HL-60 (cell line): ENCODE measurements at regions not wholly inside any gene's neighbourhood (a gene's known extent, or its start where the extent isn't known, plus 50 kb on each side); places are given as distances from the start of the nearest gene placed in this dataset.

Experiments
- DNase-seq, 2 experiments: peaks; one replicate each; pipeline ENCODE4 v3.0.0-alpha.2; 2010 to 2020; ENCODE audit warnings: low read depth in 1 of 2, low spot score in 1 of 2
- H3K27ac ChIP-seq: fragments of 250-450 bp; sonication (Bioruptor Pico); replicated peaks from 2 replicates; pipeline ENCODE4 v1.5.1; 2020; ENCODE audit warnings: mild to moderate bottlenecking, moderate library complexity
- H3K27me3 ChIP-seq: fragments of 250-450 bp; sonication (Bioruptor Pico); 2 replicates; pipeline ENCODE4 v1.5.1; 2021; ENCODE audit warnings: mild to moderate bottlenecking, moderate library complexity; ENCODE audit not compliant: insufficient read depth, poor library complexity, severe bottlenecking
- H3K4me3 ChIP-seq: replicated peaks from 2 replicates; pipeline ENCODE4 v1.5.1; 2011; ENCODE audit warnings: mild to moderate bottlenecking, control low read depth, low read length; ENCODE audit not compliant: insufficient read depth
- GABPA ChIP-seq: IDR thresholded peaks from 2 replicates; pipeline ENCODE4 v1.6.1; 2012; ENCODE audit warnings: low read depth
- POLR2AphosphoS5 ChIP-seq: IDR thresholded peaks from 2 replicates; pipeline ENCODE4 v1.6.1; 2012; ENCODE audit warnings: low read depth
- SPI1 ChIP-seq: IDR thresholded peaks from 2 replicates; pipeline ENCODE4 v1.6.1; 2012; ENCODE audit warnings: low read depth, mild to moderate bottlenecking, borderline replicate concordance
- TF ChIP-seq, protein P1 (sequence below): IDR thresholded peaks from one replicate; pipeline ENCODE4 v1.5.1; 2011; ENCODE audit warnings: low read length, control low read depth, inconsistent platforms; ENCODE audit not compliant: insufficient read depth
- TF ChIP-seq, protein P2 (sequence below): IDR thresholded peaks from 2 replicates; pipeline ENCODE4 v1.6.1; 2012; ENCODE audit warnings: low read depth; ENCODE audit not compliant: insufficient replicate concordance

DNA sequence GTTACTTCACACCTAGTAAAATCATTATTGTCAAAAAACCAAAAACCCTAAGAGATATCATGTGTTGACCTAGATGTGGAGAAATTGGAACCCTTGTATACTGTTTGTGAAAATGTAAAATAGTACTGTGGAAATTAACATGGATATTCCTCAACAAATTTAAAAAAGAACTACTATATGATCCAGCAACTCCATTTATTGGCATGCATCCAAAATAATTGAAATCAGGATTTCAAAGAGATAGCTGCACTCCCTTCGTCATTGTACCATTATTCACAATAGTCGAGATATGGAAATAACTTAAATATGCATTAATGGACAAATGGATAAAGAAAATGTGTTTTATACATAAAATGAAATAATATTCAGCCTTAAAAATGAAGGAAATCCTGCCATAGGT lies 105.3 kb upstream of the ZC3H15 start:
- TF ChIP-seq, protein P1, sequence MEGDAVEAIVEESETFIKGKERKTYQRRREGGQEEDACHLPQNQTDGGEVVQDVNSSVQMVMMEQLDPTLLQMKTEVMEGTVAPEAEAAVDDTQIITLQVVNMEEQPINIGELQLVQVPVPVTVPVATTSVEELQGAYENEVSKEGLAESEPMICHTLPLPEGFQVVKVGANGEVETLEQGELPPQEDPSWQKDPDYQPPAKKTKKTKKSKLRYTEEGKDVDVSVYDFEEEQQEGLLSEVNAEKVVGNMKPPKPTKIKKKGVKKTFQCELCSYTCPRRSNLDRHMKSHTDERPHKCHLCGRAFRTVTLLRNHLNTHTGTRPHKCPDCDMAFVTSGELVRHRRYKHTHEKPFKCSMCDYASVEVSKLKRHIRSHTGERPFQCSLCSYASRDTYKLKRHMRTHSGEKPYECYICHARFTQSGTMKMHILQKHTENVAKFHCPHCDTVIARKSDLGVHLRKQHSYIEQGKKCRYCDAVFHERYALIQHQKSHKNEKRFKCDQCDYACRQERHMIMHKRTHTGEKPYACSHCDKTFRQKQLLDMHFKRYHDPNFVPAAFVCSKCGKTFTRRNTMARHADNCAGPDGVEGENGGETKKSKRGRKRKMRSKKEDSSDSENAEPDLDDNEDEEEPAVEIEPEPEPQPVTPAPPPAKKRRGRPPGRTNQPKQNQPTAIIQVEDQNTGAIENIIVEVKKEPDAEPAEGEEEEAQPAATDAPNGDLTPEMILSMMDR, result no peak
- TF ChIP-seq, protein P2, sequence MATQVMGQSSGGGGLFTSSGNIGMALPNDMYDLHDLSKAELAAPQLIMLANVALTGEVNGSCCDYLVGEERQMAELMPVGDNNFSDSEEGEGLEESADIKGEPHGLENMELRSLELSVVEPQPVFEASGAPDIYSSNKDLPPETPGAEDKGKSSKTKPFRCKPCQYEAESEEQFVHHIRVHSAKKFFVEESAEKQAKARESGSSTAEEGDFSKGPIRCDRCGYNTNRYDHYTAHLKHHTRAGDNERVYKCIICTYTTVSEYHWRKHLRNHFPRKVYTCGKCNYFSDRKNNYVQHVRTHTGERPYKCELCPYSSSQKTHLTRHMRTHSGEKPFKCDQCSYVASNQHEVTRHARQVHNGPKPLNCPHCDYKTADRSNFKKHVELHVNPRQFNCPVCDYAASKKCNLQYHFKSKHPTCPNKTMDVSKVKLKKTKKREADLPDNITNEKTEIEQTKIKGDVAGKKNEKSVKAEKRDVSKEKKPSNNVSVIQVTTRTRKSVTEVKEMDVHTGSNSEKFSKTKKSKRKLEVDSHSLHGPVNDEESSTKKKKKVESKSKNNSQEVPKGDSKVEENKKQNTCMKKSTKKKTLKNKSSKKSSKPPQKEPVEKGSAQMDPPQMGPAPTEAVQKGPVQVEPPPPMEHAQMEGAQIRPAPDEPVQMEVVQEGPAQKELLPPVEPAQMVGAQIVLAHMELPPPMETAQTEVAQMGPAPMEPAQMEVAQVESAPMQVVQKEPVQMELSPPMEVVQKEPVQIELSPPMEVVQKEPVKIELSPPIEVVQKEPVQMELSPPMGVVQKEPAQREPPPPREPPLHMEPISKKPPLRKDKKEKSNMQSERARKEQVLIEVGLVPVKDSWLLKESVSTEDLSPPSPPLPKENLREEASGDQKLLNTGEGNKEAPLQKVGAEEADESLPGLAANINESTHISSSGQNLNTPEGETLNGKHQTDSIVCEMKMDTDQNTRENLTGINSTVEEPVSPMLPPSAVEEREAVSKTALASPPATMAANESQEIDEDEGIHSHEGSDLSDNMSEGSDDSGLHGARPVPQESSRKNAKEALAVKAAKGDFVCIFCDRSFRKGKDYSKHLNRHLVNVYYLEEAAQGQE, result no peak
- TF ChIP-seq SPI1, result no peak
- TF ChIP-seq POLR2AphosphoS5, result no peak
- TF ChIP-seq GABPA, result no peak
- H3K4me3 ChIP-seq, result no peak overlapping the region

GRCh38 chr2:186381573-186381972 lies 104.5 kb upstream of the ZC3H15 start:
- H3K27me3 ChIP-seq, result no peaks in the 10 kb centered on the region
- TF ChIP-seq GABPA (no peak), POLR2AphosphoS5 (no peak), SPI1 (no peak)
- TF ChIP-seq, protein P1, result no peak
- TF ChIP-seq, protein P2, result no peak

More for the DNA sequence above, 105.3 kb upstream of the ZC3H15 start:
- H3K27ac ChIP-seq, result no peak overlapping the region
- H3K27me3 ChIP-seq, result no peaks in the 10 kb centered on the region
- no peak for DNase-seq

GRCh38 chr2:186382932-186383331 lies 103.1 kb upstream of the ZC3H15 start:
- no peak overlapping the region for H3K27ac ChIP-seq
- no peaks in the 10 kb centered on the region for H3K27me3 ChIP-seq
- no peak for DNase-seq
- TF ChIP-seq, protein P2, result no peak
- TF ChIP-seq SPI1 (no peak), POLR2AphosphoS5 (no peak)
- no peak overlapping the region for H3K4me3 ChIP-seq

More at GRCh38 chr2:186381573-186381972, 104.5 kb upstream of the ZC3H15 start:
- DNase-seq, result no peak
- H3K27ac ChIP-seq, result no peak overlapping the region
- H3K4me3 ChIP-seq, result no peak overlapping the region
